Left forelimb (tissue), 1 donor: ENCODE measurements at regions not wholly inside any gene's neighbourhood (a gene's known extent, or its start where the extent isn't known, plus 50 kb on each side); places are given as distances from the start of the nearest gene placed in this dataset.

Experiments
- DNase-seq: peaks from one replicate; pipeline ENCODE4 v3.0.0-alpha.2; 2018; ENCODE audit warnings: low spot score

DNA sequence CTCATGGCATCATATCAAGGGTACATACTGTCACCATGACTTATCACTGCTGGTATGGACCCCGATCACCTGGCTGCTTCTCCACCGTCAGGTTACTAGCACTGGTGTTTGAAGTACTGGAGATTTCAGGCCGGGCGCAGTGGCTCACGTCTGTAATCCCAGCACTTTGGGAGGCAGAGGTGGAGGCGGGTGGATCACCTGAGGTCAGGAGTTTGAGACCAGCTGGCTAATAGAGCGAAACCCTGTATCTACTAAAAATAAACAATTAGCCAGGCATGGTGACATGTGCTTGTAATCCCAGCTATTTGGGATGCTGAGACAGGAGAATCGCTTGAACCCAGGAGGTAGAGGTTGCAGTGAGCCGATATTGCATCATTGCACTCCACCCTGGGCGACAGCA lies 82.4 kb upstream of the ANO1 start:
- no peak for DNase-seq

DNA sequence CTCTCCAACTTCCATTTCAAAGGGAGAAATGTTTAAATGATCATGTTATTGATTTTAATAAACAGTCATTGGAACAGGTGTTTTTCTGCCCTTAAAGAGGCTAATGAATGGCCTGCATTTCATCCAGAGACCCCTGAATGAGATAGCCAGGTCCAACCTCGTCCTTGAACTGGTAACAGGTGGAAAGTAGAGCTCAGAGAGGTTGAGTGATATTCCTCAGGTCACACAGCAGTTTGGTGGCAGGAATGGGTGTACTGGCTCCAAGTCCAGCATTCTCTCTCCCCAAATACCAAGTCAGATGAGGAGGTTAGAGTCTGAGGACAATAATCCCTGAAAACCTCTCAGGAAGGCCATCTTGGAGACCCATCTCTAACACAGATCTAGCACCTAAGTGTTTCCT lies 81.7 kb upstream of the ANO1 start:
- DNase-seq: no peak

DNA sequence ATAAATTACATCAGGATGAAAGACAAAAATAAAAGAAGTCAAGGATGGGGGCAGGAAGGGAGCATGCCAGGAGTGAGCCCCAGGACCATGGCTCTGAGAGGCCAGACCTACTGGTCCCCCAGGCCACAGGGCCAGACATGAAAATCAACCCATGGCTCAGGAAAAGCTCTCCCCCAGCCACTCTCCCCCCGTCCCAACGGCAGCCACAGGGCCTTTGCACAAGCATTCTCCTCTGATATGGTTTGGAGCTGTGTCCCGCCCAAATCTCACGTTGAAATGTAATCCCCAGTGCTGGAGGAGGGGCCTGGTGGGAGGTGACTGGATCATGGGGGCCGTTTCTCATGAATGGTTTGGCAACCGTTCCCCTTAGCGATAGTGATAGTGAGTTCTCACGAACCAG lies 80.8 kb upstream of the ANO1 start:
- DNase-seq: no peak

DNA sequence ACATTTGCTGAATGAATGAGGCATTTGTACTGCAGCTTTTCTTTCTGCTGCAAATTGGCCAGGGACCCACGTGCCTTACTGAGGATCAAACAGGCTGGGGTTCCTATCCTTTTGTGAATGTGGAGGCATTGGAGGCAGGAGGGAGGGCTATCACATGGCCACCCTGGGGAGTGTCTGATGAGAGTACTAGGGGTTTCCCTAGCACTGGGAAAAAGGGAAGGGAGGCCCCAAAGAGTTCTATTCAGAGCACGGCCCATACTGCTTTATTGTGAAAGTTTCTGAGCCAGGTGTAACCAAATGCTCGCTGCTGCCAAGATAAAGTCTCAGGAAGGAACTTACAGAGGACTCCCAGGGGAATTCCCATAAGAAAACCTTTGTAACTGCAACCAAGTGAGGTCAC lies 78.4 kb upstream of the ANO1 start:
- no peak for DNase-seq

DNA sequence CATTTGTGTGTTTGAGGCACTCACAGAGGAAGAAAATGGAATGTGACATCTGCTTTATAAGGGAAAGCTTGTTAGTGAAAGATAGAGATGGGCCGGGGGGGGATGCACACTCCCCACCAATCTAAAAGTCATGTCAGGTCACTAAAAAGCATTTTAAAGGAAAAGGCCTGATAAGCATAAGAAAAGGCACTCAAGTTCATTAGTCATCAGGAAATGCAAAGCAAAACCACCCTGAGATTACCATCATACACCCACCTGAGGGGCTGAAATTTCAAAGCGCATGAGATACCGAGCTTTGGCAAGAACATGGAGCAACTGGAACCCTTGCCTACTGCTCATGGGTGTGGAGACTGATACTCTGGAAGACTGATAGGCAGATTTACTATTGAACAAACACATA lies 77.9 kb upstream of the ANO1 start:
- DNase-seq: no peak

DNA sequence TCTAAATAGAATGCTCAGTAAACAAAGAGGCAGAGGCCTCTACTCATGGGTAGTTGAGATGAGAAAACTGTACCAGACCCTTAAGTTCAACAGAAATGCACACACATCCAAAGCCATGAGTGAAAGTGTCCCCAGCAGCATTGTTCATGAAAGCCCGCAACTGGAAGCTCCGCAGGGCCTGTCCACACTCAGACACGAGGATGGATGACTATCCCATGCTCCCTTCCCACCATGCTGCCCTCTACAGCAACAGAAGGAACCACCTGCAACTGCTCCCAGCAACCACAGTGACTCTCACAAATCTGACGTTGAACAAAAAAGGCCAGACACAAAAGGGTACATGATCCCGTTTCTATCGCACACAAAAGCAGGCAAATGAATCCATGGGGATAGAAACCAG lies 76.9 kb upstream of the ANO1 start:
- DNase-seq: no peak

DNA sequence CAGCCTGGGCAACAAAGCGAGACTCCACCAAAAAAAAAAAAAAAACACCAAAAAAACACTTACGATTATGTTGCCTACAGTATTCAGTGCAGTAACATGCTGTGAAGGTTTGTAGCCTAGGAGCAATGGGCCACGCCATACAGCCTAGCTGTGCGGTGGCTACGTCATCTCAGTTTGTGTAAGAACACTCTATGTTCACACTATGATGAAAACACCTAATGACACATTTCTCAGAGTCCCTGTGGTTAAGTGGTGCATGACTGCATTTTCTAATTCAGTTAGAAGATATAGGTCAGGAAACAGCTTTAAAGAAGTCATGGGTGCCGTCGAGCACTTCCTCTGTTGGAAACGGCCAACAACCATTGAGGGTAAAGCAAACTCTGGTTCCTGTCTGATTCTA lies 75.7 kb upstream of the ANO1 start:
- no peak for DNase-seq

DNA sequence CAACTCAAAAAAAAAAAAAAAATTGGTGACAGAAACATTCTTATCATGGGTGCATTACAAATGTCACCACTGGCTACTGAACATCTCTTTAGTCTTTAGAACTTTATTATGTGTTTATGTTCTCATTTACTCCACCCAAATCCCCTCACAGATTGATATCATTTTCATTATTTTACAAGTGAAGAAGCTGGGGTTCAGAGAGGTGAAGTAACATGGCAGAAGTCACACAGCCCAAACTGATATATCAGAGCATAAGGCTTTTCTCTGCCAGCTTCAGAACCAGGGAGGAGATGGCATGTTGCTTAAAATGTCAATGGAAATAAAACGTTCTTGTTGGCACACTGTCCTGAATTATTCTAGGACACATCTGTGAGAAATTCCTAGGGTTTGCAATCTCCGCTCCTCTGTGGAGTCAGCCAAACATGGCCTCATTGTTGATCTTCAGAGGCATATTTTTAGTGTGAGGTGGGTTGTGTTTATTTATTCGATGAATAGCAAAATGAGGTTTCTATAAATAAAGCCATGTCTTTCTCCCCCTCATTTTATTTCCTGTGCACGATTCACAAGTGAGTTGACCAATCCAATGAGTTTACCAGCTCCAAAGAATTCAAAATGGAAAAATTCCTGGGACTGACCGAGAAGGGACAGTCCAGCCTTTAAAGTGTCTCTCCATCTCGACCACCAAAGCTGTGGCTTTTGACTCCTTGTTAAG lies 72.9 kb upstream of the ANO1 start:
- DNase-seq: no peak

DNA sequence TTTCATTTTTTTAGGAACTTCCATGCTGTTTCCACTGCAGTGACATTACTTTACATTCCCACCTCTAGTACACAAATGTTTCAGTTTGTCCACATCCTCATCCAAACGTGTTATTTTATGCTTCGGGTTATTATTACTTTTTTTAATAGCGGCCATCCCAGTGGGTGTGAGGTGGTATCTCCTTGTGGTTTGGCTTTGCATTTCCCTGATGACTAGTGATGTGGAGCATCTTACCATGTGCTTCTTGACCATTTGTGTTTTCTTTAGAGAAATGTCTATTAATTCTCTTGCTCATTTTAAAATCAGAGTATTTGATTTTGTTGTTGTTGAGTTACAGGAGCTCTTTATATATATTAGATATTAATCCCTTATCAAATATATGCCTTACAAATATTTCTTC lies 70.3 kb upstream of the ANO1 start:
- no peak for DNase-seq

DNA sequence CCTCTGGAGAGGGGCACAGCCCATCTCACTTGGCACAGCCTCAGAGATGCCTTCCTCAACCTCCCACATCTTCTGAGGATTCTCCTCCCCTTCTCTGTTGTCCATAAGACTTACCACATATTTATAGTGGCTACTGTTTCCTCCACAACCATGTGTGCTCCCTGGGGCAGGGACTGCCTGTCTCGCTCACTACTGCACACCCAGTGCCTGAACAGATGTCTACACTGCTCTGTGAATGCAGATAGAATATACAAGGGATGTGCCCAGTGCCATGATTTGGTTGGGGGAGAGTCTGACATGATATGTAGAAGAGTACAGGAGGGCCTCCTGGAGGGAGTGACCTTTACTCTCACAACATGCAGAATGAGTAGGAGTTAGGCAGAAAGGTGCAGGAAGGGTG lies 67.3 kb upstream of the ANO1 start:
- no peak for DNase-seq

DNA sequence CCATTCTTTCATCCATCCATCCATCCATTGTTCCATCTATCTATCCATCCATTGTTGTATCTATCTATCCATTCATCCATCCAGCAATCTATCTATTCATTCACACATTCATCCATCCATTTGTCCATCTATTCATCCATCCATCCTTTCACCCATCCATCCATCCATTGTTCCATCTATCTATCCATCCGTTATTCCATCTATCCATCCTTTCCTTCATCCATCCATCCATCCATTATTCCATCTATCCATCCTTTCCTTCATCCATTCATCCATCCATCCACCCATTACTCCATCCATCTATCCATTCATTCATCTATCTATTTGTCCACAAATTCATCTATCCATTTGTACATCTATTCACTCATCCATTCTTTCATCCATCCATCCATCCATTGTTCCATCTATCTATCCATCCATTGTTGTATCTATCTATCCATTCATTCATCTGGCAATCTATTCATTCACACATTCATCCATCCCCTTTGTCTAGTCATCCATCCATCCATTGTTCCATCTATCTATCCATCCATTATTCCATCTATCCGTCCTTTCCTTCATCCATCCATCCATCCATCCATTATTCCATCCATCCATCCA lies 65.9 kb upstream of the ANO1 start:
- DNase-seq: no peak

DNA sequence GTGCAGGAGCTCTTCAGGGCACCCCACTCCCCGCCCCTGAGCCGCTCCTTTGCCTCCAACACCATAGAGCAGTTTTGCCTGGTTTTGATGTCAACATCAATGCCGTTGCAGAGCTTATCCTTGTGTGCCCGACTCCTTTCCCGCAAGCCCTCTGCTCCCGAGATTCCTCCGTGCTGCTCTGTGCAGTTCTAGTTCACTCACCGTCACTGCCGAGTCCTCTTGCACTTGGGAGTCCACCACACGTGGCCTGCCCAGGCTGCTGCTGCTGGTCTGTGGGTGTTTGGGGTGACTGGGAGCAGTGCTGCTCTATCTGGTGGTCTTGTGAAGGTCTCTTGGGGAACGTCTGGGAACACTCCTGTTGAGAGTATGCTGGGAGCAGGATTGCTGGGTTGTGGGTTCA lies 63.8 kb upstream of the ANO1 start:
- DNase-seq: no peak

DNA sequence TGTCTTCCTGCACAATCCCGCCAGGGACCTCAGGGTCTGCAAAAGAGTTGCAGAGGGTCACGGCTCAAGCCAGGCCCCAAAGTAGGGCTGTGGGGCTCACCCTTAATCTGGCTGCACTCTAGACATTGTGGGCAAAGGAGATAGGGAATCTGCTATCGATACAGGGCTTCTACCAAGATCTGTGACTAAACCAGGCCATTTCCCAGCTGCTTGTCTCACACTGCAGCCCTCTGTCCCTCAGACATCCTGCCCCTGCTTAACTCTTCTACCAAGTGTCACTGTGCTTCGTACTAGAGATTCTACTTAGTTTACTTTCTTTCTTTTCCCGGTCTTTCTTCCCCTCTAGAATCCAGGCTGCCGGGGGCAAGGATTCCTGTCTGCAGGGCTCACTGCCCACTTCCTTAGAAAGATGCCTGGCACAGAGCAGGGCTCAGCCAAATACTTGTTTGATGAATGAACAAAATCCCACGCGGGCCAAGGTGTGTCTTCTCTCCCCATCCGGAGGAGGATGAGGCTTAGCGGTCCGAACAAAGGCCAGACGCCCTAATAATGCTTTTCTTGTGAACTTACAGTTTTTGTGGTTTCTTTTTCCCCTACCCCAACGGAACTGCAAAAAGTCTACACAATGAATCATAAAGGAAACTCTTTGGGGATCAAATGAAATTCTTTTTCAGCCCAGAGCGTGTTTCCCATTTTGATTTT lies 61.3 kb upstream of the ANO1 start:
- DNase-seq: no peak

DNA sequence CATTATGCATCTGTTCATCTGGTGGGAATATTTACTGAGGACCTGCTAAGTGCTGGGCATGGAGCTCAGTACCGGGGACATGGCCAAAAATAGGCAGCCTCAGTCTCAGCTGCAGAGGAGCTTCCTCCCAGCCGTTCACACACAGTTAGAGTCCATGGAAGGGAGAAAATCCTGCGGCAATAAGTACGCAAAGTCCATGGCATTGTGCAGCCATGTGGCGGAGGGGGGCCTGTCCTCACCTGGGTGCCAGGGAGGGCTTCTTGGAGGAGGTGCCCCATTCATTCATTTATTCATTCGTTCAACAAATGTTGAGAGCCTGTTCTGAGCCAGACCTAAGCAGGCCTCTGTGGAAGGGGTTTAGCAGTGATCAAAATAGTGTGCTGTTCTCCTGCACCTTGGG lies 59.3 kb upstream of the ANO1 start:
- DNase-seq: no peak

DNA sequence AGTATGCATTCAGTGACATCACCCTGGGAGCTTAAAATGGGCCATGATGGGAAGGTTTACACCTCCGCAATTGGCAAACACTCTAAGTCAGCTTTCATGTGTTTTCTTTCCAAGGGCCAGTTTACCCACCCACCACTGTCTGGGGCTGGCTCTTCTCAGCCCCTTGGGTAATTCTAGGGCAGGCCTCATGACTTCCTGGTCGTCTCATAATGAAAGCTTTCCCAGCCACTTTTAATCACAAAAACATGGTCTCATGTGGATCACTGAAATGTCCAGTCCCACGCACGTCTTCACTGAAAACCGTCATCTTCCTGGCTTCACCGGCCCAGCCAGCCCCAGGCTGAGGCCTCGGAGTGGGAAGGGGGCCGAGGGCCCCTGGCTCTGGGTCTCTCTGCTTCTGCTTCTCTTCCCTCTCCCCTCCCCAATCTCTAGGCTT lies 58.5 kb upstream of the ANO1 start:
- no peak for DNase-seq

DNA sequence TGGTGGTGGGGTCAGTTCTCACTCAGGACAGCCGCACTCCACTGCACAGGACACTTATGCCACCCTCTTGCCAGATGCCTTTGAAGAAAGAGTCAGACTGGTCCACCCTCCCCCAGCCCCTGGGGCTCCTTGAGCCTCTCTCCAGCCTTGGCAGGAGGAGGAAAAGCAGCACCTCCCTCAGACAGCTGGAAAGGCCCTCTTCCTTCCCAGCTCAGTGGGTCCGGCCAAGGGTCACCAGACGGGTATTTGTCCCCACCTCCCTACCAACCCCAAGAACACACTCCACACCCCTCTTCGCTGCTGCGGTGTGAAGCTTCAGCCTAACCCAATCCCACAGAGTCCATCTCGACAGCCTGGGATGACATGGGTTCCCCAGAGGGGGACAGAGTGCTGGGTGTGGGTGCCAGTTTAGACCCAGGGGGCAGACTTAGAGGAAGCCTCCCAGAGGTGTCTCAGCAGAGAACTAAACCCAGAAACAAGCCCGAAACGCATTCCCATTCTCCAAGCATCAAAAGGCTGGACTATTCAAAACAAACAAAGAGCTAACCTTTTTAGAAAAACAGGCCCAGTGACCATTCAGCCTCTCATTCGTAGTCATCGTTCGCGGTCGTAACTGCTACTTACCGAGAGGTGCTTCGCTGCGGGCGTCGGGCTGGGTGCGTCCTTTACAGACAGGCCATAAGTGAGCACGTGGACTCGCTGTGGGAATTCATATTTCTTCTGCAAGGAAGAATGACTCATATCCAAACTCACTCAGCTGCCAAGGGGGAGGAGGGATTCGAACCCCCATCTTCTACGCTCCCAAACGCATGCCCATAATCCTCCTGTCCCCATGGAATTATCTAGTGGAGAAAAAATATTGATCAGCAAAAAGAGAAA lies 57.5 kb upstream of the ANO1 start:
- DNase-seq: peak; percentile 73

DNA sequence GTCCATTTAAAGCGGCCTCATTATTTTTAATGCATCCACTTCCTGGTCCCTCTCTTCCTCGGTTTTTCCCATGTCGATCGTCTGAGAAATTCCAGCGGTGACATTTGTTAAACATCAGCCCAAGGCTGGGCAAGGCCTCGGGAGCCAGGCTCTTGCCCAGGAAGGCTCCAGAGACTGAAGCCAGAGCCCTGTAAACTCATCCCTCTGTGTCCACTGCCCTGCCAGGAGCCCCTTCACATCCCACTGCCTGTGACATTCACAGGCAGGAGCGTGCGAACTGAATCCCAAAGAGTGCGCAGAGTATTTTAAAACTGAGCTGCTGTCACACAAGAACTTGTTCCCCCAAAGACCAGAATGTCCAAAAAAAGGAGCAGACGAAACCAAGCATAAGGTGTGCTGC lies 56.5 kb upstream of the ANO1 start:
- DNase-seq: no peak

DNA sequence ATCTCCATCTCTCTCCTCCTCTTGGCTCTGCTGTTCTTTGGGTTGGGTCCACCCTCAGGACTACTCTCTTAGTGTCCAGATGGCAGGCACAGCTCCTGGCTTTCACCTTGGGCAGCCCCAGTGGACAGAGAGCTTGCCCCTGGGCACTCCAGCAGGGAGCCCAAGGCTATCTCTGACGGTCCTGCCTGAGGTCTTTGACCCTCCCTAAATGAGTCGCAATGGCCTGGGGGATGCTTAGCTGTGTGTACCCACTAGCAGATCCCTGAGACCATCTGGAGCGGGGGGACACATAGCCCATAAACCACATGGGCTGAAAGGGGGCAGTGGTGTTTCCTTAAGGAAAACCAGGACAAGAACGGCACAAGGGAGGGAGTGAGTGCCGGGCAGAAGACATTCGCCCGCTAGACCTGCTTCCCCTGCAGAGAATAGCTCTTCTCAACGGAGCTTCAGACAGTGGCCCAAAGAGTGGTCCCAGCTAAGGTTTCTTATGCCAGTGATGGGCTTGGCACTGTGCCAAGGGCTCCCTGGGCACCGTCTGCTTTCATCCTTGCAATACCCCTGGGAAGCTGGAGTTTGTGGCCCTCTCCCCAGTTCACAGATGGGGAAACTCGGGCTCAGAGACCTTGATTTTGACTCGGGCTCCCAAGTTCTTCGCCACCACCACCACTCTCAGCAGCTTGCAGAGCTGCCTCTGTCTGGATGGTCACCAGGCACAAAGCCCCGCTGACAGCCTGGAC lies 53.9 kb upstream of the ANO1 start:
- DNase-seq: peak; percentile 59

DNA sequence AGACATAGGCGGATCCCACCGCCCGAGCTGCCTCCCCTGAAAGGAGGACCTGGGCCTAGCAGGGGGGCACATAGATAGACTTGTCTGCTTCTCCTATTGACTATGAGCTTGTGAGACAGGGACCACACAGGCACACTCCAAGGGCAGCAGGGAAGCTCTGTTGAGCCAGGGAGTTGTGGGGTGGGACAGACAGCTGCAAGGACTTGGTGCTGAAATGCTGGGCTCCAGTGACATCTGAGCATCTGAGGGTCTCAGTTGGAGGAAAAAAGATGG lies 53.4 kb upstream of the ANO1 start:
- no peak for DNase-seq

DNA sequence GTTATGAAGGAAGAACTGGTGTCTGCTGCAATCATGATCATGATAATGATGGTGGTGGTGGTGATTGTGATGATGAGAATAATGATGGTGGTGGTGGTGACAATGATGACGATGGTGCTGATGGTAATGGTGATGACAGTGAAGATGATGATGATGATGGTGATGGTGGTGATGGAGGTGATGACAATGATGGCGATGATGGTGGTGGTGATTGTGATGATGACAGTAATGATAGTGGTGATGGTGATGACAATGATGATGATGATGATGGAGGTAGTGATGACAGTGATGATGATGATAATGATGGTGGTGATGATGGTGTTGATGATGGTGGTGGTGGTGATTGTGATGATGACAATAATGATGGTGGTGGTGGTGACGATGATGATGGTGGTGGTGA lies 52.8 kb upstream of the ANO1 start:
- peak; percentile 18 for DNase-seq

DNA sequence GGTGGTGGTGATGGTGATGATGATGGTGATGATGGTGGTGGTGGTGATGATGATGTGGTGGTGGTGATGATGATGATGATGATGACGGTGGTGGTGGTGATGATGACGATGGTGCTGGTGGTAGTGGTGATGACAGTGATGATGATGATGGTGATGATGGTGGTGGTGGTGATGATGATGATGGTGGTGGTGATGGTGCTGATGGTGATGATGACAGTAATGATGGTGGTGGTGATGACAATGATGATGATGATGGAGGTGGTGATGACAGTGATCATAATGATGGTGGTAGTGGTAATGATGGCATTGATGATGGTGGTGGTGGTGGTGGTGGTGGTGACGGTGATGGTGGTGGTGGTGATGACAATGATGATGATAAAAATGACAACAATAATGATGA lies 52.1 kb upstream of the ANO1 start:
- DNase-seq: no peak

DNA sequence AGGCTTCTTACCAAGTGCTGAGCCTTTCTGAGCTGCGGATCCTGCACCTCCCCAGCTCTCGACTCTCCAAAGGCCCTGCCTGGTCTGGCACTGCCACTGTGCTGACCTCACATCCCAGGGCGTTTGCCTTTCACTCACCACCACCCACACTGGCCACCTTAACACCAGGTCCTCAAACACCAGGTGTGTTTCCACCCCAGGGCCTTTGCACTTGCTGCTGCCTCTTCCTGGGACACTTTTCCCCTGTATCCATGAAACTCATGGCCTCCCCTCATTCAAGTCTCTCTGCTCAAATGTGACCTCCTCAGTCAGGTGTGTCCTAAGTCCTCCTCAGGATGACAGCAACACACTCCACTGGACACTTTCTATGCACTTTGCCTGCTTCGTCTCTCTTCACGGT lies 51.4 kb upstream of the ANO1 start:
- no peak for DNase-seq
